GM19328 (cell line): ENCODE measurements at regions not wholly inside any gene's neighbourhood (a gene's known extent, or its start where the extent isn't known, plus 50 kb on each side); places are given as distances from the start of the nearest gene placed in this dataset.

Source experiments
- ATAC-seq: cut with Tn5 transposase; IDR thresholded peaks from one replicate; pipeline ENCODE4 v1.9.1; 2021; ENCODE audit warnings: mild to moderate bottlenecking, moderate library complexity; ENCODE audit not compliant: unreplicated experiment

DNA sequence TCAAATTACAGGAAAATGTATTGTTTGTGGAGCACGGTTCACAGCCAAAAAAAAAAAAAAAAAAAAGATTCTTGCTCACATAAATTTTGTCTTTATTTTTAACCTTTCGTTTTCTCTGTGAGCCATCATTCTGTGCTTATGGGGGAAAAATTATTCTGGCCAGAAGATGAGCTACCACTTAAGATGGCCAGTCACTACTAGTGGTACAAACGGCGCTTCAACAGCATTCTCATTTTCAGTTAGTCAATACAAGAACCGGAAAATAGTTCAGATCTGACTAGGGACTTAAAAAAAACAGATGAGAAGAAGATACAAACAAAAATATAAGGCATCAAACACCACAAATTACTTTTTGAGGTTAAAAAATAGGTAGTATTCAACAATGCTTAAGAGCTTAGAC lies 158.6 kb upstream of the CNTN5 start:
- ATAC-seq: no peak

DNA sequence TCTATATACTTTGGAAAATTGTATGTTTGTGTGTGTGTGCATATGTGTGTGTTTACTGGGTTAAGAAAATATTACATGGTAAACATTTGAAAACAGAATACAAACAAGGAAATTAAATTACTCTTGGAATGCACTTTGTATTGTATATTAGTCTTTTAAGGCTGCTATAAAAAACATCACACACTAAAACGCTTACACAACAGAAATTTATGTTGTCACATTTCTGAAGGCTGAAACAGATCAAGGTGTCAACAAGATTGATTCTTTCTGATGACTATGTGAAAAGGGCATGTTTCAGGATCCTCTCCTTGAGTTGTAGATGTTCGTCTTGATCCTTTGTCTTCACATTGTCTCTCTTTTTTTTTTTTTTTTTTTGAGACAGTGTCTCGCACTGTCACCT lies 149.1 kb upstream of the CNTN5 start:
- no peak for ATAC-seq

DNA sequence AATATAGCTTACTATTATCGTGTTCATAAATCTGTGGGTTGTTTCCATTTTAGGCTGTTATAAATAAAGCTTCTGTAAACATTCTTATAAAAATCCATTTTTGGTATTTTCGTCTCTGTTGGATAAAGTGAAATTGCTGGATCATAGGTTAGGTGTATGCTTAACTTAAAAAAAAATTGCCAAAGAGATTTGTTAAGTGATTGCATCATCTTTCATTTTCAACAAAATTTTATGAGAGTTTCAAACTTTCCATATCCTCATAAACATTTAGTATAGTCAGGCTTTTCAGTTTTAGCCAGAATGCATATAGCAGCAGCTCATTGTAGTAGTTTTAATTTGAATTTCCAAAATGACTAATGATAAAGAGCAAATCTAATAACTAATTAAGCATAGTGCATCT lies 146.7 kb upstream of the CNTN5 start:
- ATAC-seq: no peak

DNA sequence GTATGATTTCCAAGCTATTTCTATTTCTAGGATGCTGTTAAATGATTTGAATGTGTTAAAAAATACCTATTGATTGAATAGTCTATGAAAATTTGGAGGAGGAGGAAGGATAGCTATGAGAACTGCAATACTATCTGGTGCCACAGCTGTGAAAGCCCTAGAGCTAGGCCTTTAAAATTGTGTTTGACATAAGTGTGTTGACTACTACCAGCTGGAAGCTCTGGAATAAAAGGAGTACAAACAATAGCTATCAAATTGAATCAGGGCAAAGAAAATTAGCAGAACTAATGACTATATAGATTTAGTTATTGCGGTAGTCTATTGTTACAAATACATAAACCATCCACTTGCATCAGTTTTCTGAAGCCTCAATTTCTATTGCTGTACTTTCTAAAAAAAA lies 124.8 kb upstream of the CNTN5 start:
- ATAC-seq: no peak

DNA sequence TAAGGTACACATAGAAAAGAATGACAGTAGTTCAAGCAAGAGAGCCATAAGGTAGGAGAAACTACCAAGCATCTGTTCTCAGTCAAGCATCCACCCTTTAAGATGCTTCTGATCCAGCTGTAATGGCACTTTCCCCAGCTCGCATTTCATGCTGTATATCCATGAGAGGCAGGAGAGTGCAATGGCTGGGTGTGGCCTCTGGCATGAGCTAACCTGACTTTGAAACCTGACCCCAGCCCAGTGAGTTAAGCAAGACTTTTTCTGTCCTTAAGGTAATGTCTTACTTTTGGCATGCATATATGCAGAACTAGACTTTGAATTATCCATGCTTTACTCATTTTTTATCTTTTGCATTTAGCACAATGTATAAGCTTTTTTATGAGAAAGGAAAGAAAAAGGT lies 79.8 kb upstream of the CNTN5 start:
- ATAC-seq: no peak

DNA sequence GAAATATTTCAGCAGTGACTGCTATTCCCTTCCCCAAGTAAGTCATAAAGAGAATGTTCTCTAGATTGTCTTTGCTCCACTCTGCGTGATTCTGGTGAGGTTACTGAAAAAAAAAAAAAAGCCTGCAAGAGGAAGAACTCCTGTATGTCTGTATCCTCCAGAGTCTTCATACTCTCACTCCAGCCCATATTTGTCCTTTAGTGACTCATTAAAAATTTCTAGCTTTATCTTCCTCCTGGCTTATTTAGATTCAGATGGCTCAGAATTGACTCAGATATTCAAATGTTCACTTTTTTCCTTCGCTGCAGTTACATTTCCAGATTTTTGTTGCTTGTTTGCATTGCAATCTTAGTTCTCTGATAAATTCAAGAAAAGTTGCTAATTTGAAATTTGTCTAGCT lies 76.3 kb upstream of the CNTN5 start:
- ATAC-seq: no peak

DNA sequence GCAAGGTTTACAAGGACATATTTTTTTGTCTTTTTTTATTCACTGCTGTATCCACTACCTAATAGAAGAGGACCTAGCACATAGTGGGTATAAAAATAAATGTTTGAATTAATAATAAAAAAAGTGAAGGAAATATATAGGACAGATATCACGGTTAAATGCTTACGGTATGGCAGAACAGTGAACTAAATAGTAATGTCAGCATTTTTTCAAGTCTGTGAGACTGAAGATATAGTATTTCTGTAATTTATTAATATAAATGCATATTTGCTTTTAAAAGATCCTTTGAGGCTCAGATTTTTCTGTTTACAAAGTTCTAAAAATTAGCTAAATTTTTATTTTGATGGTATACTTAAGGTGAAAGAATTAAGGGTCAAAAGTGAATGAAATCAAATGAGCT lies 68.6 kb upstream of the CNTN5 start:
- no peak for ATAC-seq

DNA sequence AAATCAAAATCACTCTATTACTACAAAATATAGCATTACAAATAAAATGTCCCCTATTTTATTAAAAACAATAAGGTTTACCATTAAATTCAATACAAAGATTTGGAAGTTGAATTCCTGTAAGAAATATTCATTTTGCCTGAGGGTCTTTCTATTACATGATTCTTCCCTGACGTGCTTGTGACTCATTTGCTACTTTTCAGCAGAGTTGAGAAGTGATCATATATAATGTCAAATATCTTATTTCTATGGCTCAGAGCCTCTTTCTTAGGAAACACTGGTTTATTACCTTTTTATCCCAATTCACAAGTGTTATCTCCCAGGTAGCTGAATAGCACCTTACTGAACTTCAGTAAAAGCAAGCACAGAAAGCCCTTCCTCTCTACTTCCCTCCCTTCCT lies 65.2 kb upstream of the CNTN5 start:
- ATAC-seq: no peak

DNA sequence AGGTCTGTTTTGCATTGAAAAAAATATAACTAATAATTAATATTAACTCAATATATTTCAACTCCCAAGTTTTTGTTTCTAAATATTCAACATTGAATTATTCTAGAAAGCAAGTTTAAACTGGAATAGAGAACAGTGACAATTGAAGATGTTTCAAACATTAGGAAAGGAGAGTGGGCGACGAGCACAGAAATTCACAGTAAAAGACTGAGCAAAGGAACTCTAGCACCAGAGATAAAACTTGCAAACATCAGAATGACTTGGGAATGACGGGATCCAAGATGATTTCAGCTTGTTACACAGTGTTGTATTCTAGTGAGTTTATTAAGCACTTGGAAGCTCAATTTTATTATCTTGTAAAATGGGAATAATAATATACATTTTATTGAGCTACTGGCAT lies 56.6 kb upstream of the CNTN5 start:
- ATAC-seq: no peak

DNA sequence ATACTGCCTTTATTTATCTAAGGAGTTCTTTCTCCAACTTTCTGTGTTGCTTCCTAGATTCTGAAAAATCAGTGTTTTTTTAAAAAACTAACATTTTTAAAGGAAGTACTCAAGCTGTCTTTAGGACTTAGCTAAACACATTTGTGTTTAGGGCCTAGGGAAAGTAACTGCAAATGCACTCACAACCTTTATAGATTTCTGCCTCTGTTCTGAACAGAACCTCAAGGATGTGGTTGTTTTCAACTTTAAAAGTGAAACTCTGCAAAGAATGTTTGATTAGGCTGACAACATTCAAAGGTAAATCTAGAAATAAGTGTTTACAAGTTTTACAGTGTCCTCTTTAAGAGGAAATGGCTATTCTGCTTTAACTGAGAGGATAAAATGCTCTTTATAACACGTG lies 55.4 kb upstream of the CNTN5 start:
- ATAC-seq: no peak

DNA sequence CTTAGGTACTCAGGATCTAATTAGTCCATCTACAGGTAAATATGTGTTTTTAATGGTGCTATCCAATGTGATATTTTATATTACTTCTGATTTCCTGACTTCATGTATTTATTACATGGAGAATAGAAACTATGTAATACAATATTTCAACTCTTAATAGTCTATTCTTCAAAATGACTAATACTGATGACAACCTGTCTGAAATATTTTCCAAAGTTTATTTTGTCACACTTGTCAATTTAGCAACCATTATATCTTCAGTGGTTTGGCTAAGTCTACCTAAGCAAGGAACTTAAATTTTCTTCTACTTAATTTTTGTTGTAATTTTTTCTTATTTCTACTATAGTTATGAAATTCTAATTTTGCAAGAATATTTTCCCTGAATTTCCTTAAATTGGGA lies 55.0 kb upstream of the CNTN5 start:
- ATAC-seq: no peak

DNA sequence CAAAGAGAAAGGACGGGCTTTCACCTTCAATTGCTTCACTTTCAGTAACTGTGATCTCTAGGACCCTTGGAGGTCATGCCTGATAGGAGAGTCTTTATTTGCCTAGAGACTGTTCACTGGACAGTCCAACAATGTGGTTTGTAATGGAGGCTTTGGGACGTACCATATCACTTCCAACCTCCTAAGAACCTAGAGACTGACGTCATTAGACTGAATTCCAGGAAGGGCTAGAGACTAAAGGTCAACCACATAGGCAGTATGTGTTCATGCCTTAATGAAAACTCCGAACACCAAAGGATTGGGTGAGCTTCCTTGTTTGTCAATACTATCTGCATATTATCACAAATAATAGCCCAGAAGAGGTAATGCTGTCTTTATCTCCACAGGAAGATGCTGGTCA lies 53.7 kb upstream of the CNTN5 start:
- no peak for ATAC-seq
